Right ventricle myocardium superior (tissue), 1 donor: ENCODE measurements at regions not wholly inside any gene's neighbourhood (a gene's known extent, or its start where the extent isn't known, plus 50 kb on each side); places are given as distances from the start of the nearest gene placed in this dataset.
A peak's percentile ranks its signal among the peaks of the same experiment; 100 is the strongest.

Experiments
- ATAC-seq: fragments of 200-7000 bp; cut with Tn5 transposase; one replicate; pipeline ENCODE4 v1.9.1; 2020; ENCODE audit warnings: mild to moderate bottlenecking; ENCODE audit not compliant: poor library complexity
- DNase-seq: peaks from one replicate; pipeline ENCODE4 v3.0.0-alpha.2; 2020
- intact Hi-C: fragments of 100-400 bp; cut with DNase I; formaldehyde crosslinking; loops from one replicate; pipeline ENCODE4 v1.11.2; 2022
- donor health status: DM: no; HTN: yes; CAD: no; lungs with severe emphysema.

GRCh38 chr15:87805117-87805820, 451.3 kb downstream of the NTRK3 start:
- intact Hi-C loops, result no loop called here
- DNase-seq (no peak), ATAC-seq (no peak)

- no peak for ATAC-seq
- intact Hi-C loops, result no loop called here
- DNase-seq, result no peak
These were observed 452.1 kb downstream of the NTRK3 start for GRCh38 chr15:87804451-87804850.

- ATAC-seq, result no peak
- no peak for DNase-seq
- intact Hi-C loops, result no loop called here
These were observed 456.7 kb downstream of the NTRK3 start for GRCh38 chr15:87799838-87800237.

- intact Hi-C loops, result no loop called here
- no peak for DNase-seq
- ATAC-seq, result no peak
These were observed 457.1 kb downstream of the NTRK3 start for GRCh38 chr15:87799428-87799827.

GRCh38 chr15:87793725-87794124, 462.8 kb downstream of the NTRK3 start:
- intact Hi-C loops, result no loop called here
- DNase-seq (no peak), ATAC-seq (no peak)

- no peak for DNase-seq
- intact Hi-C loops, result no loop called here
- ATAC-seq, result no peak
These were observed 464.1 kb downstream of the NTRK3 start for GRCh38 chr15:87792250-87793040.

- ATAC-seq (no peak), DNase-seq (no peak)
- intact Hi-C loops, result no loop called here
These were observed 474.4 kb downstream of the NTRK3 start for GRCh38 chr15:87781959-87782625.

GRCh38 chr15:87779746-87780145, 476.8 kb downstream of the NTRK3 start:
- intact Hi-C loops, result no loop called here
- no peak for ATAC-seq
- DNase-seq, result no peak

- ATAC-seq (no peak), DNase-seq (no peak)
- intact Hi-C loops, result no loop called here
These were observed 478.2 kb downstream of the NTRK3 start for GRCh38 chr15:87778358-87778757.

- ATAC-seq (no peak), DNase-seq (no peak)
- intact Hi-C loops, result no loop called here
These were observed 479.4 kb downstream of the NTRK3 start for GRCh38 chr15:87777054-87777561.

GRCh38 chr15:87767516-87767915, 489.0 kb downstream of the NTRK3 start:
- ATAC-seq (no peak), DNase-seq (no peak)
- intact Hi-C loops, result no loop called here

- intact Hi-C loops, result no loop called here
- DNase-seq, result no peak
- ATAC-seq, result no peak
These were observed 491.9 kb downstream of the NTRK3 start for GRCh38 chr15:87764461-87765240.

- intact Hi-C loops, result no loop called here
- no peak for ATAC-seq
These were observed 492.7 kb downstream of the NTRK3 start for GRCh38 chr15:87763837-87764236.

GRCh38 chr15:87761736-87762509, 494.6 kb downstream of the NTRK3 start:
- peak; percentile 76 for ATAC-seq
- intact Hi-C loops, result no loop called here
- no peak for DNase-seq

More at GRCh38 chr15:87763837-87764236, 492.7 kb downstream of the NTRK3 start:
- DNase-seq, result no peak

GRCh38 chr15:87760547-87761314, 495.8 kb downstream of the NTRK3 start:
- DNase-seq (no peak), ATAC-seq (no peak)
- intact Hi-C loops, result no loop called here

GRCh38 chr15:87758794-87759418, 497.6 kb downstream of the NTRK3 start:
- DNase-seq (no peak), ATAC-seq (no peak)
- intact Hi-C loops, result no loop called here

GRCh38 chr15:87757084-87757483, 499.5 kb downstream of the NTRK3 start:
- no peak for ATAC-seq
- no peak for DNase-seq
- intact Hi-C loops, result no loop called here
